Fibroblast of villous mesenchyme (primary cell): ENCODE measurements at regions not wholly inside any gene's neighbourhood (a gene's known extent, or its start where the extent isn't known, plus 50 kb on each side); places are given as distances from the start of the nearest gene placed in this dataset.

ENCODE experiments used
- DNase-seq: peaks from one replicate; pipeline ENCODE4 v3.0.0-alpha.2; 2010; ENCODE audit warnings: low read depth
- H3K4me3 ChIP-seq: 2 replicates; pipeline ENCODE4 v1.5.1; 2011; ENCODE audit warnings: low read depth, mild to moderate bottlenecking, low read length
- TF ChIP-seq, protein P1 (sequence below): IDR thresholded peaks from 2 replicates; pipeline ENCODE4 v1.5.1; 2012; ENCODE audit warnings: low read depth, mild to moderate bottlenecking, low read length; ENCODE audit not compliant: insufficient read depth

DNA sequence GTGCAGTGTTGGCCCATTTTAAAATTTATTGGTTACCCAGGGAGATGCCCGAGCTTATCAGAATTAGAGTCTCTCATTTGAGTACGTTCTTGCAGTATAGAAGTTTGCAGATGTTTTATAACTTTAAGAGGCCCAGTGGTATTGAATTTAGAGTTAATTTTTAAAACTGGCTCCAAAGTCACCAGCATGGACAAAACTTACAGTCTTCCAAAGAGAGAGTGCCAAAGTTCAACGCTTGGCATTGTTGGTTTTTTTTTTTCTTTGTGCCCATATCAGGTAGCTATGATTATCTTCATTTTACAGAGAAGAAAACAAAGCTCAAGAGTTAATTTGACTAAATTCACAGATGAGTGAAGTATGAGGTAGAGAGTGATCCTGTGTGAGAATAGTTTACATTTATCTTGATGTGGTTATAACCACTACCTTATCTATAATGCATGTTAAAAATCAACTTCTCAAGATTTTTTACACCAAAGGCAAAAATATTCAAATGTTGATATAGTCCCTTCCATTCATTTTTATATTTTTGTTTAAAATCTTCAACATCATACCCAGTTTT is 273.7 kb upstream of the DMRT1 start:
- H3K4me3 ChIP-seq = no peak overlapping the region
- DNase-seq = no peak
- TF ChIP-seq, protein P1, sequence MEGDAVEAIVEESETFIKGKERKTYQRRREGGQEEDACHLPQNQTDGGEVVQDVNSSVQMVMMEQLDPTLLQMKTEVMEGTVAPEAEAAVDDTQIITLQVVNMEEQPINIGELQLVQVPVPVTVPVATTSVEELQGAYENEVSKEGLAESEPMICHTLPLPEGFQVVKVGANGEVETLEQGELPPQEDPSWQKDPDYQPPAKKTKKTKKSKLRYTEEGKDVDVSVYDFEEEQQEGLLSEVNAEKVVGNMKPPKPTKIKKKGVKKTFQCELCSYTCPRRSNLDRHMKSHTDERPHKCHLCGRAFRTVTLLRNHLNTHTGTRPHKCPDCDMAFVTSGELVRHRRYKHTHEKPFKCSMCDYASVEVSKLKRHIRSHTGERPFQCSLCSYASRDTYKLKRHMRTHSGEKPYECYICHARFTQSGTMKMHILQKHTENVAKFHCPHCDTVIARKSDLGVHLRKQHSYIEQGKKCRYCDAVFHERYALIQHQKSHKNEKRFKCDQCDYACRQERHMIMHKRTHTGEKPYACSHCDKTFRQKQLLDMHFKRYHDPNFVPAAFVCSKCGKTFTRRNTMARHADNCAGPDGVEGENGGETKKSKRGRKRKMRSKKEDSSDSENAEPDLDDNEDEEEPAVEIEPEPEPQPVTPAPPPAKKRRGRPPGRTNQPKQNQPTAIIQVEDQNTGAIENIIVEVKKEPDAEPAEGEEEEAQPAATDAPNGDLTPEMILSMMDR = no peak

DNA sequence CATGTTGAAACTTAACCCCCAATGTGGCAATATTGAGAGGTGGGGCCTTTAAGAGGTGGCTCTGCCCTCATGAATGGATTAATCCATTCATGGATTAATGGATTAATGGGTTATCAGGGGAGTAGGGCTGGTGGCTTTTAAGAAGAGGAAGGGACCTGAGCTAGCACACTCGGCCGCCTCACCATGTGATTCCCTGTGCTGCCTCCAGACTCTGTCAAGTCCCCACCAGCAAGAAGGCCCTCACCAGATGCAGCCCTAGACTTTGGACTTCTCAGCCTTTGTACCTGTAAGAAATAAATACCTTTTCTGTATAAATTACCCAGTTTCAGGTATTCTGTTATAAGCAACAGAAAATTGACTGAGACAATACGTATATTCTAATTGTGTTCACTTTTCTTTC is 272.2 kb upstream of the DMRT1 start:
- no peak for DNase-seq
- H3K4me3 ChIP-seq = no peak overlapping the region
- TF ChIP-seq, protein P1 = no peak

DNA sequence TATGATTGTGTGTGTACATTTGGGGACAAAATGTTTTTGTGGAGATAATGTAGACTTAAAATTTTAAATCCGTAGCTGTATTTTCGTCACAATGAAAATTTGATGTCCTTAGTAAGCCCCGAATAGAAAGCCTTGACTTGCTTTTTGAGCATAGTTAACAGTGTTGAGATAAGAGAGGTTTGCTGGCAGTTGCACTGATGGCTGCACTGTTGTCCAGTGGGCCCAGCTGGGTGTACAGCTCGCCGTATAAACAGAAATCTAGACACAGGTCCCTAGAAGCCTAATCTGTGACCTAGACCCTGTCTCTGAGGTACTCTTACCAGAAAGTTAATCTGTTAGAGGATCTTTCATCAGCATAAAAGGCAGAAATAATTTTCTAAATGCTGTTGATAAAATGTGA is 271.3 kb upstream of the DMRT1 start:
- no peak for DNase-seq
- TF ChIP-seq, protein P1 = no peak
- no peak overlapping the region for H3K4me3 ChIP-seq

DNA sequence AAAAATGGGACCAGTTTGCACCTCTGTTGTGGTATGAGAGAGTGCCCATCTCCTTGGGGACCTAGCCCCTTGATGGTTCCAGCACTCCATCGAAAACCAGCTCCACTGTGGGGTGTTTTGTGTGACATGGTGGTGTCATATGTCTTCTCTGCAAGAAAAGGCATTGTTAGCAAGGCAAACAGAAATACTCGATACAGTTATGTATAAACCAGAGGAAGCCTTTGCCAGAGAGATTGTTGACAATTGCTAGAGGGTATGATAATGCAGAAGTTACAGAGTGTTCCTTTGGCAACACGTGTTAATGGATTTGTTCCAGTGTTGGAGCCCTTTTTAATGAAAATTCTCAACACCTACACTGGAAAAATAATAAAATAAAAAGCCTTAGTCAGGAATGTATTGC is 270.4 kb upstream of the DMRT1 start:
- DNase-seq = no peak
- TF ChIP-seq, protein P1 = no peak
- H3K4me3 ChIP-seq = no peak overlapping the region

DNA sequence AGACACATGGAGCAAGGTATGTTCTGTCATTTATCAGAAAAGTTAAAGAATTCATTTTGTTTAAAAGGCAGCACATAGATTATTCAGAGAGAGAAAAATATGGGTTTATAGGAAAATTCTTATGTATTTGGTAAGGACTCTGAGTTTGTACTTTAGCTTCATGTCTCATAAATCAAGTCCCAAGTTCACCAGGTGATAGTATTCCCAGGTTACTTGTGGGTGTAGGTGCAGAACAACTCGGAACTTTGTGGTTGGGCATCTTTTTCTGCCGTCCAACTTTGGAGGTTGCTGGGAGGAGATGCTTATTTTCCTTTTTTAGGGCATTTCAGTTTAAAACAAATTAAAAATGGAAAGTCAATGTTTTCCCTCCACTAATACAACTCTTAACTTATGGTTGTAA is 269.8 kb upstream of the DMRT1 start:
- H3K4me3 ChIP-seq = no peak overlapping the region
- TF ChIP-seq, protein P1 = no peak
- no peak for DNase-seq

DNA sequence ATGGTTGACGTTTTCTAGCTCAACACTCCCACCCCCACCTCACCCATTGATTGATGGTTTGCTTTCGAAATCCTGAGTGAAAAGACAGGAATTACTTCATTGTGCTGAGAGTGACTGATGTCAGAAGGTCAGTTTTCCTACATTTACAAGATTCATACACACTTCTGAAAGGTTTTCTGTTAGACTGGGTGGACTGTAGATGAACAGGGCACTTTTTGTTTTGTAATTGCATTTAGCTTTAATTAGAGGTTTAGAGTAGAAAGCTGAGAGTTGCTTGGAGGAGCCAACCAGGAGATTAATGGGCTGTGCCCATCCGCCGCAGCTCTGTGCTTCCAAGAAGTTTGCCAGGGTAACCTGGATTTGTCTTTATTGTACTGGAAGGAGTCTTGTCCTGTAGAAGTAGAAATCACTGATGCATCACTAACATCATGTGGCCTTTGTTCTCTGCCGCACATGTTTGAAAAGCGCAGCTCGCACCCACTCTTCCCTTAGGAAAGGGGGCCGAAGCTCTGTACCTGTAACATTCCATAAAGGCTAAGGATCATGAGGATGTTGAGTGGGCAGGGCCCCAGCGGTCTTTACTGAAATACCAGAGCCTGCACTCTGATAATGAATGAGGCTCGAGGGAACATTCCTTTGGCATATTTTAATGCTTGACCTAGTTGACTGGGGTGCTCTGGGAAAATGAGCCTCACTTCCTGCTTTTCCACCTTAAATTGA is 267.6 kb upstream of the DMRT1 start:
- DNase-seq = no peak
- H3K4me3 ChIP-seq = no peak overlapping the region
- TF ChIP-seq, protein P1 = no peak

DNA sequence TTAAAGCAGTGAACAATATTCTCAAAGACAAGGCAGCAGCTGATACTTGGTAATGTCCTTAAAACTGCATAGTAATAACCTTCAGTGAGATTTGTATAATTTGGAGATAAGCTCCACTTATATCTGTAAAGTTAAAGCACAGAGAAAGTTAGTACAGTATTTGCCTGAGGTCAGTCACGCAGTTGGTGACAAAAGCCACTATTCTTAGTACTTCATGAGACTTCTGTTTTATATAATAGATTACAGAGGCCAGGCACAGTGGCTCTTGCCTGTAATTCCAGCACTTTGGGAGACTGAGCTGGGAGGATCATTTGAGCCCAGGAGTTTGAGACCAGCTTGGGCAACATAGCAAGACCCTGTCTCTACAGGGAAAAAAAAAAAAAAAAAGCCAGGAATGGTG is 266.4 kb upstream of the DMRT1 start:
- TF ChIP-seq, protein P1 = no peak
- H3K4me3 ChIP-seq = no peak overlapping the region
- no peak for DNase-seq
